SK-N-SH treated with all-trans-retinoic acid at 6 μM for 48 hours (cell line): ENCODE measurements at regions not wholly inside any gene's neighbourhood (a gene's known extent, or its start where the extent isn't known, plus 50 kb on each side); places are given as distances from the start of the nearest gene placed in this dataset.

Source experiments
- ATAC-seq: fragments of 200-7000 bp; cut with Tn5 transposase; 3 replicates; pipeline ENCODE4 v1.9.1; 2020; ENCODE audit warnings: mild to moderate bottlenecking, moderate library complexity
- ARNTL ChIP-seq: fragments of 450-650 bp; formaldehyde crosslinking; IDR thresholded peaks from 2 replicates; pipeline ENCODE4 v1.5.0; 2020; ENCODE audit warnings: low read depth, mild to moderate bottlenecking, moderate library complexity, borderline replicate concordance
- BACH2 ChIP-seq: fragments of 250-450 bp; sonication (Bioruptor Pico); IDR thresholded peaks from 2 replicates; pipeline ENCODE4 v1.9.0; 2021; ENCODE audit warnings: mild to moderate bottlenecking, borderline replicate concordance
- CSRNP3 ChIP-seq: fragments of 250-450 bp; sonication (Bioruptor Pico); IDR thresholded peaks from 2 replicates; pipeline ENCODE4 v1.5.1; 2021; ENCODE audit warnings: mild to moderate bottlenecking, moderate library complexity
- ESRRG ChIP-seq: fragments of 250-450 bp; sonication (Bioruptor Pico); IDR thresholded peaks from 2 replicates; pipeline ENCODE4 v1.6.1; 2021; ENCODE audit warnings: mild to moderate bottlenecking
- ISL1 ChIP-seq: fragments of 250-450 bp; sonication (Bioruptor Pico); IDR thresholded peaks from 2 replicates; pipeline ENCODE4 v2.1.2; 2022; ENCODE audit warnings: mild to moderate bottlenecking, moderate library complexity
- OSR1 ChIP-seq: fragments of 250-450 bp; sonication (Bioruptor Pico); IDR thresholded peaks from 2 replicates; pipeline ENCODE4 v1.8.0; 2022; ENCODE audit warnings: moderate library complexity, mild to moderate bottlenecking, inconsistent platforms
- PATZ1 ChIP-seq: fragments of 250-450 bp; sonication (Bioruptor Pico); IDR thresholded peaks from 2 replicates; pipeline ENCODE4 v1.8.0; 2020; ENCODE audit warnings: mild to moderate bottlenecking, moderate library complexity, borderline replicate concordance
- POU6F1 ChIP-seq: fragments of 250-450 bp; sonication (Bioruptor Pico); IDR thresholded peaks from 2 replicates; pipeline ENCODE4 v1.8.0; 2021; ENCODE audit warnings: low read depth, mild to moderate bottlenecking, moderate library complexity, borderline replicate concordance
- PPARA ChIP-seq: fragments of 250-450 bp; sonication (Bioruptor Pico); IDR thresholded peaks from 2 replicates; pipeline ENCODE4 v1.5.0; 2020; ENCODE audit warnings: mild to moderate bottlenecking, borderline replicate concordance
- RARB ChIP-seq: fragments of 250-450 bp; sonication (Bioruptor Pico); IDR thresholded peaks from 2 replicates; pipeline ENCODE4 v1.8.0; 2021; ENCODE audit warnings: mild to moderate bottlenecking, moderate library complexity
- SNAI2 ChIP-seq: fragments of 250-450 bp; sonication (Bioruptor Pico); IDR thresholded peaks from 2 replicates; pipeline ENCODE4 v1.5.0; 2020; ENCODE audit warnings: mild to moderate bottlenecking, moderate library complexity
- TCF4 ChIP-seq: fragments of 250-450 bp; sonication (Bioruptor Pico); IDR thresholded peaks from 2 replicates; pipeline ENCODE4 v1.8.0; 2021; ENCODE audit warnings: mild to moderate bottlenecking, moderate library complexity, borderline replicate concordance
- TOX ChIP-seq: fragments of 250-450 bp; sonication (Bioruptor Pico); IDR thresholded peaks from 2 replicates; pipeline ENCODE4 v1.8.0; 2021; ENCODE audit warnings: mild to moderate bottlenecking, moderate library complexity, borderline replicate concordance
- TSHZ2 ChIP-seq: fragments of 250-450 bp; sonication (Bioruptor Pico); IDR thresholded peaks from 2 replicates; pipeline ENCODE4 v1.5.0; 2020; ENCODE audit warnings: mild to moderate bottlenecking, moderate library complexity
- ZC3H10 ChIP-seq: fragments of 250-450 bp; sonication (Bioruptor Pico); IDR thresholded peaks from 2 replicates; pipeline ENCODE4 v1.5.1; 2021; ENCODE audit warnings: mild to moderate bottlenecking, moderate library complexity
- ZFP3 ChIP-seq: fragments of 250-450 bp; sonication (Bioruptor Pico); IDR thresholded peaks from 2 replicates; pipeline ENCODE4 v1.5.0; 2020; ENCODE audit warnings: mild to moderate bottlenecking, moderate library complexity
- ZFP30 ChIP-seq: fragments of 450-650 bp; formaldehyde crosslinking; IDR thresholded peaks from 2 replicates; pipeline ENCODE4 v1.5.0; 2022; ENCODE audit warnings: mild to moderate bottlenecking, moderate library complexity
- ZNF565 ChIP-seq: fragments of 450-650 bp; formaldehyde crosslinking; conservative IDR thresholded peaks from 2 replicates; pipeline ENCODE4 v1.5.0; 2020; ENCODE audit warnings: low read depth, mild to moderate bottlenecking, moderate library complexity
- ZNF70 ChIP-seq: fragments of 450-650 bp; formaldehyde crosslinking; IDR thresholded peaks from 2 replicates; pipeline ENCODE4 v1.5.0; 2020; ENCODE audit warnings: mild to moderate bottlenecking, moderate library complexity
- ZNF8 ChIP-seq: fragments of 450-650 bp; formaldehyde crosslinking; IDR thresholded peaks from 2 replicates; pipeline ENCODE4 v1.5.0; 2020; ENCODE audit warnings: mild to moderate bottlenecking, moderate library complexity

- TF ChIP-seq ARNTL (CRISPR knock-in tag), result no peak
- no peak for TF ChIP-seq OSR1 (CRISPR knock-in tag)
- no peak for TF ChIP-seq ZNF8 (CRISPR knock-in tag)
- TF ChIP-seq ISL1 (CRISPR knock-in tag), result no peak
- TF ChIP-seq TCF4 (CRISPR knock-in tag), result no peak
- TF ChIP-seq CSRNP3, result no peak
- no peak for TF ChIP-seq ZNF565 (CRISPR knock-in tag)
- no peak for TF ChIP-seq PATZ1 (CRISPR knock-in tag)
- no peak for TF ChIP-seq TOX
- TF ChIP-seq ESRRG, result no peak
- no peak for TF ChIP-seq PPARA (CRISPR knock-in tag)
- no peak for TF ChIP-seq SNAI2 (CRISPR knock-in tag)
- no peak for TF ChIP-seq ZNF70 (CRISPR knock-in tag)
- no peak for TF ChIP-seq RARB (CRISPR knock-in tag)
- TF ChIP-seq ZFP30 (CRISPR knock-in tag), result no peak
- TF ChIP-seq TSHZ2, result no peak
- no peak for TF ChIP-seq POU6F1 (CRISPR knock-in tag)
- no peak for ATAC-seq
Observed at GRCh38 chr3:19012846-19013245, 135.5 kb upstream of the KCNH8 start.

- TF ChIP-seq POU6F1 (CRISPR knock-in tag) (no peak), TSHZ2 (no peak), OSR1 (CRISPR knock-in tag) (no peak), ZFP3 (no peak), CSRNP3 (no peak), PATZ1 (CRISPR knock-in tag) (no peak), ZNF565 (CRISPR knock-in tag) (no peak), TCF4 (CRISPR knock-in tag) (no peak), BACH2 (CRISPR knock-in tag) (no peak), ESRRG (no peak), PPARA (CRISPR knock-in tag) (no peak), ZFP30 (CRISPR knock-in tag) (no peak), ISL1 (CRISPR knock-in tag) (no peak), ZC3H10 (CRISPR knock-in tag) (no peak), ZNF70 (CRISPR knock-in tag) (no peak)
- TF ChIP-seq, all 23 proteins: peak for 0
Observed at GRCh38 chr3:19002606-19003005, 145.7 kb upstream of the KCNH8 start.

More at GRCh38 chr3:19002606-19003005, 145.7 kb upstream of the KCNH8 start:
- ATAC-seq, result no peak
